WTC11 (cell line): ENCODE measurements at regions not wholly inside any gene's neighbourhood (a gene's known extent, or its start where the extent isn't known, plus 50 kb on each side); places are given as distances from the start of the nearest gene placed in this dataset.

Experiments
- ATF6 ChIP-seq: sonication (generic); formaldehyde crosslinking; IDR thresholded peaks from 2 replicates; pipeline ENCODE4 v1.8.1; 2023; ENCODE audit warnings: mild to moderate bottlenecking, missing genetic modification reagents
- CREB1 ChIP-seq: sonication (generic); formaldehyde crosslinking; IDR thresholded peaks from 2 replicates; pipeline ENCODE4 v1.8.0; 2023; ENCODE audit warnings: mild to moderate bottlenecking, missing genetic modification reagents
- CTCF ChIP-seq: fragments of 200-600 bp; IDR thresholded peaks from 2 replicates; pipeline ENCODE4 v1.8.0; 2022; ENCODE audit warnings: antibody characterized with exemption
- E2F1 ChIP-seq: sonication (generic); formaldehyde crosslinking; IDR thresholded peaks from 2 replicates; pipeline ENCODE4 v1.8.0; 2022; ENCODE audit warnings: mild to moderate bottlenecking, missing genetic modification reagents
- FOXP1 ChIP-seq: sonication (generic); formaldehyde crosslinking; IDR thresholded peaks from 2 replicates; pipeline ENCODE4 v1.8.0; 2022; ENCODE audit warnings: missing genetic modification reagents, mild to moderate bottlenecking, moderate library complexity, borderline replicate concordance
- GABPB1 ChIP-seq: sonication (generic); formaldehyde crosslinking; IDR thresholded peaks from 2 replicates; pipeline ENCODE4 v1.8.1; 2023; ENCODE audit warnings: mild to moderate bottlenecking, missing genetic modification reagents
- IRF1 ChIP-seq: sonication (generic); formaldehyde crosslinking; IDR thresholded peaks from 2 replicates; pipeline ENCODE4 v1.8.0; 2023; ENCODE audit warnings: missing genetic modification reagents
- MAX ChIP-seq: sonication (generic); formaldehyde crosslinking; IDR thresholded peaks from 2 replicates; pipeline ENCODE4 v1.8.0; 2022; ENCODE audit warnings: mild to moderate bottlenecking, missing genetic modification reagents
- NFATC4 ChIP-seq: fragments of 250-450 bp; sonication (Bioruptor Pico); IDR thresholded peaks from 2 replicates; pipeline ENCODE4 v1.9.0; 2021; ENCODE audit warnings: mild to moderate bottlenecking
- NR1H2 ChIP-seq: sonication (generic); formaldehyde crosslinking; IDR thresholded peaks from 2 replicates; pipeline ENCODE4 v1.9.0; 2021; ENCODE audit warnings: mild to moderate bottlenecking, moderate library complexity, missing genetic modification reagents
- NR2C2 ChIP-seq: sonication (generic); formaldehyde crosslinking; IDR thresholded peaks from 2 replicates; pipeline ENCODE4 v1.8.0; 2022; ENCODE audit warnings: mild to moderate bottlenecking, missing genetic modification reagents
- SMAD3 ChIP-seq: sonication (generic); formaldehyde crosslinking; IDR thresholded peaks from 2 replicates; pipeline ENCODE4 v1.8.0; 2022; ENCODE audit warnings: missing genetic modification reagents, mild to moderate bottlenecking, borderline replicate concordance
- SP1 ChIP-seq: sonication (generic); formaldehyde crosslinking; conservative IDR thresholded peaks from 2 replicates; pipeline ENCODE4 v1.8.1; 2022; ENCODE audit warnings: missing genetic modification reagents
- USF2 ChIP-seq: sonication (generic); formaldehyde crosslinking; IDR thresholded peaks from 2 replicates; pipeline ENCODE4 v1.8.1; 2023; ENCODE audit warnings: mild to moderate bottlenecking, missing genetic modification reagents, moderate library complexity

- no peak for TF ChIP-seq GABPB1
- no peak for TF ChIP-seq CTCF
- no peak for TF ChIP-seq IRF1 (CRISPR knock-in tag)
- no peak for TF ChIP-seq CREB1 (CRISPR knock-in tag)
- TF ChIP-seq SP1, result no peak
- no peak for TF ChIP-seq FOXP1 (CRISPR knock-in tag)
- TF ChIP-seq NR1H2 (CRISPR knock-in tag), result no peak
- TF ChIP-seq ATF6 (CRISPR knock-in tag), result no peak
- TF ChIP-seq NFATC4 (CRISPR knock-in tag), result no peak
- TF ChIP-seq E2F1 (CRISPR knock-in tag), result no peak
- TF ChIP-seq SMAD3 (CRISPR knock-in tag), result no peak
- no peak for TF ChIP-seq NR2C2 (CRISPR knock-in tag)
- no peak for TF ChIP-seq MAX (CRISPR knock-in tag)
- TF ChIP-seq USF2 (CRISPR knock-in tag), result no peak
These were observed 369.3 kb downstream of the PBX1 start for GRCh38 chr1:164928232-164928812.
